Neuronal stem cell (in vitro differentiated cells): ENCODE measurements at regions not wholly inside any gene's neighbourhood (a gene's known extent, or its start where the extent isn't known, plus 50 kb on each side); places are given as distances from the start of the nearest gene placed in this dataset.

Experiments used
- DNase-seq: peaks from one replicate; pipeline ENCODE4 v3.0.0-alpha.2; 2013; ENCODE audit warnings: low spot score
- H2AFZ ChIP-seq: one replicate; pipeline ENCODE4 v1.6.1; 2013; ENCODE audit warnings: mild to moderate bottlenecking, low read length, inconsistent platforms
- H2AK5ac ChIP-seq: 2 replicates; pipeline ENCODE4 v1.6.1; 2013; ENCODE audit warnings: low read depth, mild to moderate bottlenecking, inconsistent platforms, low read length, moderate library complexity, mixed read lengths
- H2BK120ac ChIP-seq: 2 replicates; pipeline ENCODE4 v1.6.1; 2013; ENCODE audit warnings: low read depth, mild to moderate bottlenecking, inconsistent platforms, low read length, moderate library complexity, mixed read lengths
- H2BK12ac ChIP-seq: one replicate; pipeline ENCODE4 v1.6.1; 2013; ENCODE audit warnings: low read length, inconsistent platforms
- H2BK15ac ChIP-seq: 2 replicates; pipeline ENCODE4 v1.6.1; 2013; ENCODE audit warnings: mild to moderate bottlenecking, low read length, inconsistent platforms, mixed read lengths
- H2BK5ac ChIP-seq: one replicate; pipeline ENCODE4 v1.6.1; 2013; ENCODE audit warnings: inconsistent platforms, mild to moderate bottlenecking, low read length, moderate library complexity
- H3K14ac ChIP-seq: one replicate; pipeline ENCODE4 v1.6.1; 2013; ENCODE audit warnings: low read length, inconsistent platforms
- H3K18ac ChIP-seq: 2 replicates; pipeline ENCODE4 v1.6.1; 2013; ENCODE audit warnings: low read length, inconsistent platforms
- H3K23ac ChIP-seq: 2 replicates; pipeline ENCODE4 v1.6.1; 2013; ENCODE audit warnings: low read depth, mild to moderate bottlenecking, mixed read lengths, low read length, inconsistent platforms; ENCODE audit not compliant: poor library complexity
- H3K27ac ChIP-seq: replicated peaks from 3 replicates; pipeline ENCODE4 v1.5.1; 2013; ENCODE audit warnings: low read length, inconsistent platforms
- H3K27me3 ChIP-seq, 3 experiments: 2 replicates each; pipeline ENCODE4 v1.6.1; 2013; ENCODE audit warnings: low read length in 3 of 3, mild to moderate bottlenecking in 2 of 3, inconsistent platforms in 1 of 3, low read depth in 1 of 3, mixed read lengths in 1 of 3, moderate library complexity in 1 of 3; ENCODE audit not compliant: control insufficient read depth in 3 of 3, insufficient read depth in 3 of 3
- H3K36me3 ChIP-seq, 2 donors: replicated peaks in 1 of 2; 2 replicates each; pipeline ENCODE4 v1.6.1; 2013; ENCODE audit warnings: low read length in 2 of 2; ENCODE audit not compliant: control insufficient read depth in 2 of 2, insufficient read depth in 2 of 2
- H3K4ac ChIP-seq: 2 replicates; pipeline ENCODE4 v1.6.1; 2013; ENCODE audit warnings: inconsistent platforms, mild to moderate bottlenecking, low read length, moderate library complexity
- H3K4me1 ChIP-seq, 2 donors: 1 replicate in 1 of 2; 2 replicates in 1 of 2; pipeline ENCODE4 v1.6.1; 2013; ENCODE audit warnings: low read length in 2 of 2, low read depth in 1 of 2; ENCODE audit not compliant: control insufficient read depth in 2 of 2, insufficient read depth in 1 of 2
- H3K4me2 ChIP-seq: one replicate; pipeline ENCODE4 v1.6.1; 2013; ENCODE audit warnings: mild to moderate bottlenecking, low read length, inconsistent platforms; ENCODE audit not compliant: insufficient read depth, poor library complexity, severe bottlenecking
- H3K4me3 ChIP-seq, 2 donors: 2 replicates each; pipeline ENCODE4 v1.5.1; 2013; ENCODE audit warnings: low read length in 2 of 2, mild to moderate bottlenecking in 2 of 2, inconsistent platforms in 1 of 2, moderate library complexity in 1 of 2
- H3K79me1 ChIP-seq: one replicate; pipeline ENCODE4 v1.6.1; 2013; ENCODE audit warnings: low read depth, mild to moderate bottlenecking, inconsistent platforms, low read length, moderate library complexity
- H3K9ac ChIP-seq: one replicate; pipeline ENCODE4 v1.6.1; 2013; ENCODE audit warnings: mild to moderate bottlenecking, low read depth, low read length, inconsistent platforms; ENCODE audit not compliant: poor library complexity
- H3K9me3 ChIP-seq, 2 donors: replicated peaks in 1 of 2; 2 replicates each; pipeline versions ENCODE3 to v1.6.1; 2013; ENCODE audit warnings: low read length in 2 of 2, mild to moderate bottlenecking in 2 of 2, inconsistent platforms in 1 of 2, low read depth in 1 of 2, mixed read lengths in 1 of 2, moderate library complexity in 1 of 2; ENCODE audit not compliant: control insufficient read depth in 2 of 2, insufficient read depth in 1 of 2
- H4K8ac ChIP-seq: one replicate; pipeline ENCODE4 v1.6.1; 2013; ENCODE audit warnings: low read depth, mild to moderate bottlenecking, inconsistent platforms, low read length, moderate library complexity
- H4K91ac ChIP-seq: one replicate; pipeline ENCODE4 v1.6.1; 2013; ENCODE audit warnings: low read length, low read depth, mild to moderate bottlenecking, inconsistent platforms; ENCODE audit not compliant: poor library complexity
- WGBS, 2 donors: extraction: QIAGEN DNeasy Blood & Tissue Kit; methylation state at CpG; one replicate each; pipeline ENCODE4 v1.1.7; 2013; ENCODE audit warnings: missing lambda C conversion rate in 2 of 2, mixed read lengths in 1 of 2; ENCODE audit not compliant: insufficient read length in 2 of 2, insufficient replicate concordance in 1 of 2; ENCODE audit errors: extremely low coverage in 2 of 2; 5-methylcytosine and 5-hydroxymethylcytosine counted together

DNA sequence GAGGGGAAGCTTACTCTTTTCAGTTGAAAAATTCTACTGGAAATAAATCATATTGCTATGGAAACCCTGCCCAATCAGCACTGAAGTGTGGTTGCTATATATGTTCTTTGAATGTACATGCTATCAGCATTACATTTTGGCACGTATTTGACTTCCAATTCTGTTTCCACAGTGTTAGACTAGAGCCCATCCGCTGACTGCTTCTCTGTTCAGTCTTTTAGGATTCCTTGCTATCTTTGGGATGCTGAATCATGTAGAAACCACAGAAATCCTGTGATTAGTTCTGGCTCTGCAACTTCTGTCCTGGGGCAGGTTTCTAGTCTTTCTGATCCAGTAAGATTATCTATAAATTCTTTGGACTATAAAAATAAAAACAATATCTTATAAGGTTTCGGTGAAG lies 128.2 kb upstream of the SLC7A14 start:
- no peak overlapping the region for H2AFZ ChIP-seq

DNA sequence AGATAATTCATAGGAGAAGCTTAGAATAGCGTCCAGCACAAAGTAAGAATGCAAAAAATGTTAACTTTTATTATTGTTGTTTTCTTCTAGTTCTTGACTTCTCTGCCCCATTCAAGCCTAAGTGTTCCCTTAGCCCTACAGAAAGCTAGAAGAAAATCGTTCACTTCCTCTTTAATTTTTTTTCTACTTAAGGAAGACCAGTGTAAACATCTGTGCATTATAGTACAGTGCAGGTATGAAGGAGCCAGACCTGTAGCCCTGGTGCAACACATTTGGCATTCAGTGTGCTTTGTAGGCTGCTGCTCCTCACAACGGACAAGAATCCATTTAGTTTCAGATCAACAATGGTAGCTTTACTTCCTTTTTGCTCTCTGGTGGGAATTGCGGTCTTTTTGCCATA lies 127.8 kb upstream of the SLC7A14 start:
- Histone ChIP-seq H2AFZ (no peak overlapping the region), H3K4ac (no peak overlapping the region), H4K8ac (no peak overlapping the region), H2BK120ac (no peak overlapping the region), H3K4me2 (no peak overlapping the region), H3K9ac (no peak overlapping the region), H3K9me3 (peaks cover 4 to 5% of the 10 kb centered on the region in 2 donors), H2AK5ac (no peak overlapping the region), H3K4me1 (no peaks in the 10 kb centered on the region), H3K27ac (no peak overlapping the region), H3K27me3 (peaks cover 0 to 5% (median 0%) of the 10 kb centered on the region in 3 experiments), H4K91ac (no peak overlapping the region), H3K4me3 (no peak overlapping the region), H3K23ac (no peak overlapping the region), H3K18ac (no peak overlapping the region), H2BK12ac (no peak overlapping the region), H3K36me3 (no peaks in the 10 kb centered on the region), H2BK5ac (no peak overlapping the region), H3K79me1 (no peaks in the 10 kb centered on the region), H2BK15ac (no peak overlapping the region), H3K14ac (no peak overlapping the region)
- no CpG with 5 or more reads among the region's 4 CpGs for WGBS, 2 donors
- no peak for DNase-seq

More for the DNA sequence above, 128.2 kb upstream of the SLC7A14 start:
- Histone ChIP-seq H3K9me3 (peaks cover 4% of the 10 kb centered on the region in 2 donors), H3K14ac (no peak overlapping the region), H2BK5ac (no peak overlapping the region), H3K4me3 (no peak overlapping the region), H2BK120ac (no peak overlapping the region), H3K9ac (no peak overlapping the region), H2BK12ac (no peak overlapping the region), H3K4me1 (no peaks in the 10 kb centered on the region), H3K36me3 (no peaks in the 10 kb centered on the region), H3K23ac (no peak overlapping the region), H3K18ac (no peak overlapping the region), H3K4me2 (no peak overlapping the region), H4K91ac (no peak overlapping the region), H3K4ac (no peak overlapping the region), H3K27me3 (peaks cover 0 to 5% (median 0%) of the 10 kb centered on the region in 3 experiments), H2BK15ac (no peak overlapping the region), H2AK5ac (no peak overlapping the region), H4K8ac (no peak overlapping the region), H3K27ac (no peak overlapping the region), H3K79me1 (no peaks in the 10 kb centered on the region)
- no CpG with 5 or more reads among the region's 3 CpGs for WGBS, 2 donors
- DNase-seq = no peak

DNA sequence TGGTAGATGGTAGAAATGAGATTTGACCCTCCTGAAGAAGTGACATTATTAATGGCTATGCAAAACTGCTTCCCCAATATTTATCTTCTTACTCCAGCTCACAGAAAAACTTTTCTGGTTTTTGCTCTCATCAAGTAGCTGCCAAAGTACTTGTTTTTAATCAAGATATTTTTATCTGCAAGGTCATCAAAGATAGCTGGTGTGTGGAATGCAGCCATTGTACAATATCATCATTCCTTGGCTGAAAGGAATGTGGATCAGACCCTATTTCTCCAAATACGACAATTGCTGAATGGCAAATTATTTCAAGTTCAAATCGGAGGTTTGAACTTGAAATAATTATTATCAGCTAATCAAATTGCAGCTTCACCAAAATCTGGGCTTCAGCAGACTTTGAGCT lies 126.9 kb upstream of the SLC7A14 start:
- no peaks in the 10 kb centered on the region for H3K79me1 ChIP-seq
- no peak overlapping the region for H2BK120ac ChIP-seq
- H3K14ac ChIP-seq = no peak overlapping the region
- H3K27ac ChIP-seq = no peak overlapping the region
- no peak overlapping the region for H2AK5ac ChIP-seq
- H4K91ac ChIP-seq = no peak overlapping the region
- H3K4me3 ChIP-seq = no peak overlapping the region
- no peak for DNase-seq
- no peak overlapping the region for H3K4me2 ChIP-seq
- H3K9me3 ChIP-seq = peaks cover 4 to 5% of the 10 kb centered on the region in 2 donors
- no CpG with 5 or more reads among the region's 2 CpGs for WGBS, 2 donors
- no peak overlapping the region for H2BK15ac ChIP-seq
- H3K9ac ChIP-seq = no peak overlapping the region
- no peak overlapping the region for H3K23ac ChIP-seq
- peaks cover 0 to 5% (median 0%) of the 10 kb centered on the region in 3 experiments for H3K27me3 ChIP-seq
- H4K8ac ChIP-seq = no peak overlapping the region
- H2AFZ ChIP-seq = no peak overlapping the region
- no peaks in the 10 kb centered on the region for H3K36me3 ChIP-seq
- H3K4me1 ChIP-seq = no peaks in the 10 kb centered on the region
- H3K4ac ChIP-seq = no peak overlapping the region
- no peak overlapping the region for H2BK12ac ChIP-seq
- no peak overlapping the region for H3K18ac ChIP-seq
- H2BK5ac ChIP-seq = no peak overlapping the region

DNA sequence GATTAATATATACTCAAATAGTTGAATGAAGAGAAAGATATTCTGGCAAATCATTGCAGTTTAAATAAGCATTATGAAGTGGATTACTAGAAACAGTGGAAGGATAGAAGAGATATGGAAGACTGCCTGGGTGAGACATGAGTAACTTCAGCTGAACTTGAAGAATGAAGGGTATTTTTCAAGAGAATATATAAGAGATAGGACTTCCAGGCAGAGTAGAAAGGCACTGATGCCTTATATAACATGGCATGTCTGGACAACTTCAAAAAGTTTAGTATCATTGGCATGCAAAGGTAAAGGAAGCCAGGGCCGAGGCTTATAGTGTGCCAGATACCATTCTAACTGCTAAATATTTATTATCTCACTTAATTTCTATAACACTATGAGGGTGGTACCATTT lies 126.5 kb upstream of the SLC7A14 start:
- Histone ChIP-seq H3K27me3 (peaks cover 0 to 5% (median 0%) of the 10 kb centered on the region in 3 experiments), H2BK12ac (no peak overlapping the region), H3K14ac (no peak overlapping the region), H3K4me1 (no peaks in the 10 kb centered on the region), H3K79me1 (no peaks in the 10 kb centered on the region), H3K36me3 (no peaks in the 10 kb centered on the region), H2BK5ac (no peak overlapping the region), H3K23ac (no peak overlapping the region), H2AFZ (no peak overlapping the region), H4K8ac (no peak overlapping the region), H2BK15ac (no peak overlapping the region), H3K4me3 (no peak overlapping the region), H3K4ac (no peak overlapping the region), H3K18ac (no peak overlapping the region), H3K9ac (no peak overlapping the region), H3K4me2 (no peak overlapping the region), H3K9me3 (peaks cover 4 to 5% of the 10 kb centered on the region in 2 donors), H2BK120ac (no peak overlapping the region), H2AK5ac (no peak overlapping the region), H3K27ac (no peak overlapping the region), H4K91ac (no peak overlapping the region)
- no peak for DNase-seq
- no CpG with 5 or more reads among the region's 1 CpG for WGBS, 2 donors
